NB4 (cell line): ENCODE measurements at regions not wholly inside any gene's neighbourhood (a gene's known extent, or its start where the extent isn't known, plus 50 kb on each side); places are given as distances from the start of the nearest gene placed in this dataset.

Experiments used
- POLR2A ChIP-seq: IDR thresholded peaks from 2 replicates; pipeline ENCODE4 v1.6.1; 2011; ENCODE audit warnings: mild to moderate bottlenecking; ENCODE audit not compliant: insufficient read length; ENCODE audit errors: extremely low read depth
- TF ChIP-seq, protein P1 (sequence below): IDR thresholded peaks from one replicate; pipeline ENCODE4 v1.5.1; 2012; ENCODE audit warnings: low read depth, low read length

DNA sequence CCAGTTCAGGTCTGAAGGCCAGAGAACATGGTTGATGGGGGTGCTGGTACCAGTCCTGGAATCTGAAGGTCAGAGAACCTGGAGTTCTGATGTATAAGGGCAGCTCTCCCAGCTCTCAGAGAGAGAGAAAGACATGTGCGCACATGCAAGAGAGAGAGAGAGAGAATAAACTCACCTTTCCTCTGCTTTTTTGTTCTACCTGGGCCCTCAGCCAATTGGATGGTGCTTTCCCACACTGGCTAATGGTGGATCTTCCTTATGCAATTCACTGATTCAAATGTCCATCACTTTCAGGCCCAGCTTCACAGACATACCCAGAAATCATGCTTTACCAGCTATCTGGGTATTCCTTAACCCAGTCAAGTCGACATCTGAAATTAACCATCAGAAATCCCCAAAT is 377.7 kb upstream of the MEX3C start:
- TF ChIP-seq, protein P1, sequence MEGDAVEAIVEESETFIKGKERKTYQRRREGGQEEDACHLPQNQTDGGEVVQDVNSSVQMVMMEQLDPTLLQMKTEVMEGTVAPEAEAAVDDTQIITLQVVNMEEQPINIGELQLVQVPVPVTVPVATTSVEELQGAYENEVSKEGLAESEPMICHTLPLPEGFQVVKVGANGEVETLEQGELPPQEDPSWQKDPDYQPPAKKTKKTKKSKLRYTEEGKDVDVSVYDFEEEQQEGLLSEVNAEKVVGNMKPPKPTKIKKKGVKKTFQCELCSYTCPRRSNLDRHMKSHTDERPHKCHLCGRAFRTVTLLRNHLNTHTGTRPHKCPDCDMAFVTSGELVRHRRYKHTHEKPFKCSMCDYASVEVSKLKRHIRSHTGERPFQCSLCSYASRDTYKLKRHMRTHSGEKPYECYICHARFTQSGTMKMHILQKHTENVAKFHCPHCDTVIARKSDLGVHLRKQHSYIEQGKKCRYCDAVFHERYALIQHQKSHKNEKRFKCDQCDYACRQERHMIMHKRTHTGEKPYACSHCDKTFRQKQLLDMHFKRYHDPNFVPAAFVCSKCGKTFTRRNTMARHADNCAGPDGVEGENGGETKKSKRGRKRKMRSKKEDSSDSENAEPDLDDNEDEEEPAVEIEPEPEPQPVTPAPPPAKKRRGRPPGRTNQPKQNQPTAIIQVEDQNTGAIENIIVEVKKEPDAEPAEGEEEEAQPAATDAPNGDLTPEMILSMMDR, result no peak
- TF ChIP-seq POLR2A, result no peak
